ENCODE measurements at regions not wholly inside any gene's neighbourhood (a gene's known extent, or its start where the extent isn't known, plus 50 kb on each side); places are given as distances from the start of the nearest gene placed in this dataset.
A peak's percentile ranks its signal among the peaks of the same experiment; 100 is the strongest.

GRCh38 chr2:8531481-8531880 lies 150.4 kb upstream of the ID2 start (continued):
- no peak for TF ChIP-seq AFF1 (IDR thresholded peaks at IDR 0.05; ENCODE audit: low read depth in 1 of 2, partially characterized antibody in 2 of 2)
- no peak for TF ChIP-seq ZNF778 (CRISPR knock-in tag; IDR thresholded peaks at IDR 0.05)
- no peak for TF ChIP-seq ZNF165 (CRISPR knock-in tag; IDR thresholded peaks at IDR 0.05; ENCODE audit: borderline replicate concordance)
- TF ChIP-seq ZNF316 (IDR thresholded peaks at IDR 0.05): peak; percentile 79
- no peak for TF ChIP-seq TCF7L2 (IDR thresholded peaks at IDR 0.05; ENCODE audit: low read depth, low read length)
- TF ChIP-seq BCOR (IDR thresholded peaks at IDR 0.05): no peak
- TF ChIP-seq PCBP1 (IDR thresholded peaks at IDR 0.05; ENCODE audit: low read depth, low read length, poor library complexity, severe bottlenecking): no peak
- no peak for TF ChIP-seq RBM22 (IDR thresholded peaks at IDR 0.05; ENCODE audit: low read depth, low read length, poor library complexity, severe bottlenecking)
- no peak for TF ChIP-seq NCOA2 (IDR thresholded peaks at IDR 0.05; ENCODE audit: partially characterized antibody in 2 of 2)

Data from K562 (cell line).